ENCODE measurements at regions not wholly inside any gene's neighbourhood (a gene's known extent, or its start where the extent isn't known, plus 50 kb on each side); places are given as distances from the start of the nearest gene placed in this dataset.

DNA sequence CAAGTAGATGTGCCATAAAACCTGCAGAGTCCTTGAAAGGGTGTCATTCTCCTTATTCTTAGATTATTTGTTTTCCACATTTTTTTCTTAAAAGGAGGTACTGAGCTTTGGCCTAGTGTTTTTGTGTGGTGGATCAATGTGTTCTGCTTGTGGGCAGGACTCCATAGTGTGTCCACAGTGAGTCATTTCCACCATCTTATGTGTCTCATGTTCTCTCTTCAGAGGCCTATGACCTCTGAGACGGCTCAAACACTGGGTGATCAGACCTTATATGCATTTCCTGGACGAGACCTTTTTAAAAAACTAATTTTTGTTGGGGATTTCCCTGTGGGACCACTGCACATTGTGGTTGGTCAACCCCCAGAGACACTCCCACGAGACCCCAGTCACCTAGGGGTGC is 93.4 kb downstream of the CHCHD4 start:
- TF ChIP-seq, protein P1, sequence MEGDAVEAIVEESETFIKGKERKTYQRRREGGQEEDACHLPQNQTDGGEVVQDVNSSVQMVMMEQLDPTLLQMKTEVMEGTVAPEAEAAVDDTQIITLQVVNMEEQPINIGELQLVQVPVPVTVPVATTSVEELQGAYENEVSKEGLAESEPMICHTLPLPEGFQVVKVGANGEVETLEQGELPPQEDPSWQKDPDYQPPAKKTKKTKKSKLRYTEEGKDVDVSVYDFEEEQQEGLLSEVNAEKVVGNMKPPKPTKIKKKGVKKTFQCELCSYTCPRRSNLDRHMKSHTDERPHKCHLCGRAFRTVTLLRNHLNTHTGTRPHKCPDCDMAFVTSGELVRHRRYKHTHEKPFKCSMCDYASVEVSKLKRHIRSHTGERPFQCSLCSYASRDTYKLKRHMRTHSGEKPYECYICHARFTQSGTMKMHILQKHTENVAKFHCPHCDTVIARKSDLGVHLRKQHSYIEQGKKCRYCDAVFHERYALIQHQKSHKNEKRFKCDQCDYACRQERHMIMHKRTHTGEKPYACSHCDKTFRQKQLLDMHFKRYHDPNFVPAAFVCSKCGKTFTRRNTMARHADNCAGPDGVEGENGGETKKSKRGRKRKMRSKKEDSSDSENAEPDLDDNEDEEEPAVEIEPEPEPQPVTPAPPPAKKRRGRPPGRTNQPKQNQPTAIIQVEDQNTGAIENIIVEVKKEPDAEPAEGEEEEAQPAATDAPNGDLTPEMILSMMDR (IDR thresholded peaks at IDR 0.05) = no peak
- no peak for TF ChIP-seq POLR2AphosphoS5 (IDR thresholded peaks at IDR 0.05; ENCODE audit: low read depth, low read length)
- TF ChIP-seq, protein P2, sequence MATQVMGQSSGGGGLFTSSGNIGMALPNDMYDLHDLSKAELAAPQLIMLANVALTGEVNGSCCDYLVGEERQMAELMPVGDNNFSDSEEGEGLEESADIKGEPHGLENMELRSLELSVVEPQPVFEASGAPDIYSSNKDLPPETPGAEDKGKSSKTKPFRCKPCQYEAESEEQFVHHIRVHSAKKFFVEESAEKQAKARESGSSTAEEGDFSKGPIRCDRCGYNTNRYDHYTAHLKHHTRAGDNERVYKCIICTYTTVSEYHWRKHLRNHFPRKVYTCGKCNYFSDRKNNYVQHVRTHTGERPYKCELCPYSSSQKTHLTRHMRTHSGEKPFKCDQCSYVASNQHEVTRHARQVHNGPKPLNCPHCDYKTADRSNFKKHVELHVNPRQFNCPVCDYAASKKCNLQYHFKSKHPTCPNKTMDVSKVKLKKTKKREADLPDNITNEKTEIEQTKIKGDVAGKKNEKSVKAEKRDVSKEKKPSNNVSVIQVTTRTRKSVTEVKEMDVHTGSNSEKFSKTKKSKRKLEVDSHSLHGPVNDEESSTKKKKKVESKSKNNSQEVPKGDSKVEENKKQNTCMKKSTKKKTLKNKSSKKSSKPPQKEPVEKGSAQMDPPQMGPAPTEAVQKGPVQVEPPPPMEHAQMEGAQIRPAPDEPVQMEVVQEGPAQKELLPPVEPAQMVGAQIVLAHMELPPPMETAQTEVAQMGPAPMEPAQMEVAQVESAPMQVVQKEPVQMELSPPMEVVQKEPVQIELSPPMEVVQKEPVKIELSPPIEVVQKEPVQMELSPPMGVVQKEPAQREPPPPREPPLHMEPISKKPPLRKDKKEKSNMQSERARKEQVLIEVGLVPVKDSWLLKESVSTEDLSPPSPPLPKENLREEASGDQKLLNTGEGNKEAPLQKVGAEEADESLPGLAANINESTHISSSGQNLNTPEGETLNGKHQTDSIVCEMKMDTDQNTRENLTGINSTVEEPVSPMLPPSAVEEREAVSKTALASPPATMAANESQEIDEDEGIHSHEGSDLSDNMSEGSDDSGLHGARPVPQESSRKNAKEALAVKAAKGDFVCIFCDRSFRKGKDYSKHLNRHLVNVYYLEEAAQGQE (IDR thresholded peaks at IDR 0.05; ENCODE audit: insufficient read depth in 1 of 2, low read depth in 2 of 2, low read length in 1 of 2) = no peak
- TF ChIP-seq TCF7L2 (IDR thresholded peaks at IDR 0.05; ENCODE audit: low read depth, low read length) = no peak

Measured in Panc1 (cell line).